HepG2 (cell line): ENCODE measurements at regions not wholly inside any gene's neighbourhood (a gene's known extent, or its start where the extent isn't known, plus 50 kb on each side); places are given as distances from the start of the nearest gene placed in this dataset.

Source experiments
- CAMTA2 ChIP-seq: sonication (generic); formaldehyde crosslinking; IDR thresholded peaks from 2 replicates; pipeline ENCODE4 v1.4.0; 2020; ENCODE audit warnings: mild to moderate bottlenecking, missing genetic modification reagents, borderline replicate concordance
- CTCF ChIP-seq: sonication (generic); formaldehyde crosslinking; IDR thresholded peaks from 2 replicates; pipeline ENCODE4 v1.5.0; 2020; ENCODE audit warnings: mild to moderate bottlenecking, missing genetic modification reagents, moderate library complexity
- ELF4 ChIP-seq: sonication (generic); formaldehyde crosslinking; IDR thresholded peaks from 2 replicates; pipeline ENCODE4 v1.5.0; 2020; ENCODE audit warnings: missing genetic modification reagents, mild to moderate bottlenecking, moderate library complexity, borderline replicate concordance
- EZH2 ChIP-seq: conservative IDR thresholded peaks from 2 replicates; pipeline ENCODE4 v1.6.1; 2012; ENCODE audit warnings: mild to moderate bottlenecking, low read depth, low read length, moderate library complexity
- KDM1A ChIP-seq: IDR thresholded peaks from 2 replicates; pipeline ENCODE4 v1.6.1; 2016; ENCODE audit warnings: missing compliant biosample characterization
- NCOR1 ChIP-seq: fragments of 200-600 bp; sonication (generic); IDR thresholded peaks from 2 replicates; pipeline ENCODE4 v1.7.0; 2017; ENCODE audit warnings: antibody characterized with exemption, low read length, borderline replicate concordance
- POLR2A ChIP-seq, 2 experiments: IDR thresholded peaks; 2 replicates each; pipeline ENCODE4 v1.6.1; 2011; ENCODE audit warnings: low read depth in 2 of 2, low read length in 2 of 2, mild to moderate bottlenecking in 1 of 2, moderate library complexity in 1 of 2; ENCODE audit not compliant: insufficient read depth in 1 of 2
- POLR2AphosphoS2 ChIP-seq: IDR thresholded peaks from 2 replicates; pipeline ENCODE4 v1.6.1; 2011; ENCODE audit warnings: low read depth, low read length, improper control_type of control experiment
- PRDM10 ChIP-seq: sonication (generic); formaldehyde crosslinking; IDR thresholded peaks from 2 replicates; pipeline ENCODE4 v1.4.0; 2020; ENCODE audit warnings: low read depth, missing genetic modification reagents
- ZNF263 ChIP-seq: sonication (generic); formaldehyde crosslinking; IDR thresholded peaks from 2 replicates; pipeline ENCODE4 v1.4.0; 2020; ENCODE audit warnings: missing genetic modification reagents
- ZNF354B ChIP-seq: sonication (generic); formaldehyde crosslinking; IDR thresholded peaks from 2 replicates; pipeline ENCODE4 v1.8.0; 2022; ENCODE audit warnings: mild to moderate bottlenecking, missing genetic modification reagents

DNA sequence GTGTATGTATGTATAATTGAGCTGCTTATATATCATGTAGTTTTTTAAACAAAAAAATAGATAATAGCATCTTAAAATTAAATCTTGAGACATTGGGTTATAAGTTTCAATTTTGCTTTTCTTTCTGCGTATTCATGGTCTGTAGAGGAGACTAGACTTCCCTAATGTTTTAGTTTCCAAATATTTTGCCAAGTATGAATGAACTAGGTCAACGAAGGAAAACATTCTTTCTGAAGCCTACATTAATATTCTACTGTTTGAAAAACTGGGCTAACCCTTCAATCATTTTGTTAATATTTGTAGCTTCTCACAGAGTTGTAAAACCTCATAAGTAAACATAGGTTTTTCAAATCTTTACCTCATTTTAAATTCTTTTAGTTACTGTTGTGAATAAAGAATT, 592.7 kb downstream of the USP25 start:
- no peak for TF ChIP-seq NCOR1
- TF ChIP-seq PRDM10 (CRISPR knock-in tag), result no peak
- TF ChIP-seq ZNF263 (CRISPR knock-in tag), result no peak
- no peak for TF ChIP-seq ZNF354B (CRISPR knock-in tag)
- no peak for TF ChIP-seq KDM1A (CRISPR knock-in tag)
- TF ChIP-seq POLR2AphosphoS2, result no peak
- no peak for TF ChIP-seq POLR2A (IDR thresholded peaks at IDR 0.05; ENCODE audit: insufficient read depth in 1 of 2, low read depth in 2 of 2, low read length in 2 of 2)
- TF ChIP-seq CTCF (CRISPR knock-in tag), result no peak
- no peak for TF ChIP-seq CAMTA2 (CRISPR knock-in tag)
- no peak for TF ChIP-seq EZH2
- no peak for TF ChIP-seq ELF4 (CRISPR knock-in tag)
